Panc1 (cell line): ENCODE measurements at regions not wholly inside any gene's neighbourhood (a gene's known extent, or its start where the extent isn't known, plus 50 kb on each side); places are given as distances from the start of the nearest gene placed in this dataset.

Experiments
- ATAC-seq: fragments of 200-7000 bp; cut with Tn5 transposase; 2 replicates; pipeline ENCODE4 v1.9.1; 2020; ENCODE audit warnings: mild to moderate bottlenecking, moderate library complexity
- BruUV-seq: library from RNA; stranded (reverse); fragments of 400-500 nt; replicated peaks from 2 replicates; lab custom pipeline; 2021; lab: Mats Ljungman, UMichigan
- CTCF ChIA-PET: fragments of 300-600 bp; sonication (Branson Sonifier 250); formaldehyde crosslinking; loops from one replicate; lab custom pipeline; 2022; ENCODE audit warnings: antibody characterized with exemption; lab: Charles Lee
- POLR2A ChIA-PET: fragments of 300-600 bp; sonication (Branson Sonifier 250); formaldehyde crosslinking; loops from one replicate; lab custom pipeline; 2022; ENCODE audit warnings: antibody characterized with exemption; lab: Charles Lee
- DNase-seq: peaks from one replicate; pipeline ENCODE4 v3.0.0-alpha.2; 2010; ENCODE audit warnings: low read depth, low spot score
- H3K27ac ChIP-seq: 2 replicates; pipeline ENCODE4 v1.5.1; 2011; ENCODE audit warnings: mild to moderate bottlenecking, low read length, inconsistent platforms
- H3K27me3 ChIP-seq: fragments of 200-500 bp; sonication (Bioruptor generic); 2 replicates; pipeline ENCODE4 v1.6.0; 2014; ENCODE audit warnings: low read length, inconsistent platforms; ENCODE audit not compliant: control insufficient read depth, insufficient read depth
- H3K36me3 ChIP-seq: fragments of 200-500 bp; sonication (Bioruptor generic); 2 replicates; pipeline ENCODE4 v1.5.1; 2014; ENCODE audit warnings: inconsistent platforms, mild to moderate bottlenecking, low read length, moderate library complexity; ENCODE audit not compliant: control insufficient read depth, insufficient read depth
- H3K4me1 ChIP-seq: 2 replicates; pipeline ENCODE4 v1.5.1; 2011; ENCODE audit warnings: inconsistent platforms, mild to moderate bottlenecking, low read length, moderate library complexity; ENCODE audit not compliant: control insufficient read depth, insufficient read depth
- H3K4me3 ChIP-seq, 2 experiments: 2 replicates each; pipeline ENCODE4 v1.5.1; 2011 to 2012; ENCODE audit warnings: low read depth in 2 of 2, low read length in 2 of 2, mild to moderate bottlenecking in 2 of 2, inconsistent platforms in 1 of 2, moderate library complexity in 1 of 2
- H3K9me3 ChIP-seq: fragments of 200-500 bp; sonication (Bioruptor generic); 2 replicates; pipeline ENCODE4 v1.5.1; 2014; ENCODE audit warnings: low read depth, mild to moderate bottlenecking, inconsistent platforms, low read length, moderate library complexity; ENCODE audit not compliant: control insufficient read depth, insufficient read depth
- POLR2AphosphoS5 ChIP-seq: IDR thresholded peaks from 2 replicates; pipeline ENCODE4 v1.6.1; 2012; ENCODE audit warnings: mild to moderate bottlenecking, low read depth, low read length, moderate library complexity
- SIN3A ChIP-seq: IDR thresholded peaks from 2 replicates; pipeline ENCODE4 v1.6.1; 2012; ENCODE audit warnings: low read depth, mild to moderate bottlenecking, low read length, moderate library complexity, borderline replicate concordance; ENCODE audit not compliant: insufficient read depth
- TCF7L2 ChIP-seq: IDR thresholded peaks from 2 replicates; pipeline ENCODE4 v1.6.1; 2011; ENCODE audit warnings: mild to moderate bottlenecking, low read depth, low read length, inconsistent platforms
- in situ Hi-C: cut with HindIII; loops from 2 replicates; pipeline ENCODE4 v1.10.0; 2016; ENCODE audit warnings: low sequenced_read_pairs, low pct_unique_long_range_greater_than_20kb
- intact Hi-C: fragments of 100-400 bp; cut with micrococcal nuclease; formaldehyde crosslinking; loops from one replicate; pipeline ENCODE4 v1.10.0; 2022; ENCODE audit not compliant: unreplicated experiment
- TF ChIP-seq, protein P1 (sequence below), 2 experiments: IDR thresholded peaks; 2 replicates each; pipeline ENCODE4 v1.6.1; 2011 to 2012; ENCODE audit warnings: low read depth in 2 of 2, control low read depth in 1 of 2, low read length in 1 of 2, mild to moderate bottlenecking in 1 of 2, moderate library complexity in 1 of 2; ENCODE audit not compliant: insufficient read depth in 1 of 2
- TF ChIP-seq, protein P2 (sequence below): fragments of 450-650 bp; IDR thresholded peaks from 2 replicates; pipeline ENCODE4 v1.5.1; 2017; ENCODE audit warnings: mild to moderate bottlenecking

DNA sequence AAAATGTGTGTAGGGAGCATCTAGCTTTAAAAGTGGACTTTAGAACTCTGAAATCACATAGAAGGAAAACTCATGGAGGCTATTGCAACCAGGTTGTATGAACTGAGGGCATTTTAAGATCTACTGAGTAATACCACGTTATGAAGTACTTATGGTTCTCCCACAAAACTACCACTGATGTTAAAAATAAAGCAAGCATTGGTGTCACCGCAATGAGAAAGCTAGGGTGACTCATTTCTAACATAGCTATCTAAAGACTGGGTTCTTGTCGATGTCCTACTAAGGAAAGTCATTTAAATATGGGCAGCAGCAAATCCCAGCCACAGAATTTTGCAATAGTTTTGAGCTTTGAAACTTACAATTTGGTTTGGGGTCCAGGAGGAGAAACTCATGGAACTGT, 584.8 kb downstream of the DIPK2A start:
- ChIA-PET POLR2A (no interaction called here), CTCF (interaction anchor here (0.5 kb wide), 1 partner anchor 670 kb away, joined by 3 read pairs; no protein-coding TSS in a partner anchor)
- no peak overlapping the region for H3K27ac ChIP-seq
- H3K27me3 ChIP-seq = no peaks in the 10 kb centered on the region
- intact Hi-C loops (no loop called here), in situ Hi-C loops (no loop called here)
- no peaks in the 10 kb centered on the region for H3K4me1 ChIP-seq
- TF ChIP-seq SIN3A (no peak), POLR2AphosphoS5 (no peak), TCF7L2 (no peak)
- TF ChIP-seq, protein P1, sequence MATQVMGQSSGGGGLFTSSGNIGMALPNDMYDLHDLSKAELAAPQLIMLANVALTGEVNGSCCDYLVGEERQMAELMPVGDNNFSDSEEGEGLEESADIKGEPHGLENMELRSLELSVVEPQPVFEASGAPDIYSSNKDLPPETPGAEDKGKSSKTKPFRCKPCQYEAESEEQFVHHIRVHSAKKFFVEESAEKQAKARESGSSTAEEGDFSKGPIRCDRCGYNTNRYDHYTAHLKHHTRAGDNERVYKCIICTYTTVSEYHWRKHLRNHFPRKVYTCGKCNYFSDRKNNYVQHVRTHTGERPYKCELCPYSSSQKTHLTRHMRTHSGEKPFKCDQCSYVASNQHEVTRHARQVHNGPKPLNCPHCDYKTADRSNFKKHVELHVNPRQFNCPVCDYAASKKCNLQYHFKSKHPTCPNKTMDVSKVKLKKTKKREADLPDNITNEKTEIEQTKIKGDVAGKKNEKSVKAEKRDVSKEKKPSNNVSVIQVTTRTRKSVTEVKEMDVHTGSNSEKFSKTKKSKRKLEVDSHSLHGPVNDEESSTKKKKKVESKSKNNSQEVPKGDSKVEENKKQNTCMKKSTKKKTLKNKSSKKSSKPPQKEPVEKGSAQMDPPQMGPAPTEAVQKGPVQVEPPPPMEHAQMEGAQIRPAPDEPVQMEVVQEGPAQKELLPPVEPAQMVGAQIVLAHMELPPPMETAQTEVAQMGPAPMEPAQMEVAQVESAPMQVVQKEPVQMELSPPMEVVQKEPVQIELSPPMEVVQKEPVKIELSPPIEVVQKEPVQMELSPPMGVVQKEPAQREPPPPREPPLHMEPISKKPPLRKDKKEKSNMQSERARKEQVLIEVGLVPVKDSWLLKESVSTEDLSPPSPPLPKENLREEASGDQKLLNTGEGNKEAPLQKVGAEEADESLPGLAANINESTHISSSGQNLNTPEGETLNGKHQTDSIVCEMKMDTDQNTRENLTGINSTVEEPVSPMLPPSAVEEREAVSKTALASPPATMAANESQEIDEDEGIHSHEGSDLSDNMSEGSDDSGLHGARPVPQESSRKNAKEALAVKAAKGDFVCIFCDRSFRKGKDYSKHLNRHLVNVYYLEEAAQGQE (IDR thresholded peaks at IDR 0.05; ENCODE audit: insufficient read depth in 1 of 2, low read depth in 2 of 2, low read length in 1 of 2) = no peak
- TF ChIP-seq, protein P2, sequence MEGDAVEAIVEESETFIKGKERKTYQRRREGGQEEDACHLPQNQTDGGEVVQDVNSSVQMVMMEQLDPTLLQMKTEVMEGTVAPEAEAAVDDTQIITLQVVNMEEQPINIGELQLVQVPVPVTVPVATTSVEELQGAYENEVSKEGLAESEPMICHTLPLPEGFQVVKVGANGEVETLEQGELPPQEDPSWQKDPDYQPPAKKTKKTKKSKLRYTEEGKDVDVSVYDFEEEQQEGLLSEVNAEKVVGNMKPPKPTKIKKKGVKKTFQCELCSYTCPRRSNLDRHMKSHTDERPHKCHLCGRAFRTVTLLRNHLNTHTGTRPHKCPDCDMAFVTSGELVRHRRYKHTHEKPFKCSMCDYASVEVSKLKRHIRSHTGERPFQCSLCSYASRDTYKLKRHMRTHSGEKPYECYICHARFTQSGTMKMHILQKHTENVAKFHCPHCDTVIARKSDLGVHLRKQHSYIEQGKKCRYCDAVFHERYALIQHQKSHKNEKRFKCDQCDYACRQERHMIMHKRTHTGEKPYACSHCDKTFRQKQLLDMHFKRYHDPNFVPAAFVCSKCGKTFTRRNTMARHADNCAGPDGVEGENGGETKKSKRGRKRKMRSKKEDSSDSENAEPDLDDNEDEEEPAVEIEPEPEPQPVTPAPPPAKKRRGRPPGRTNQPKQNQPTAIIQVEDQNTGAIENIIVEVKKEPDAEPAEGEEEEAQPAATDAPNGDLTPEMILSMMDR = no peak
- ATAC-seq = no peak
- DNase-seq = no peak
- BruUV-seq = no TSS peak
- H3K9me3 ChIP-seq = no peaks in the 10 kb centered on the region
- H3K4me3 ChIP-seq = no peak overlapping the region
- no peaks in the 10 kb centered on the region for H3K36me3 ChIP-seq

- intact Hi-C loops (no loop called here), in situ Hi-C loops (no loop called here)
- DNase-seq (no peak), ATAC-seq (no peak)
- Histone ChIP-seq H3K9me3 (no peaks in the 10 kb centered on the region), H3K4me1 (no peaks in the 10 kb centered on the region), H3K36me3 (no peaks in the 10 kb centered on the region), H3K27me3 (no peaks in the 10 kb centered on the region), H3K27ac (no peak overlapping the region), H3K4me3 (no peak overlapping the region)
- TF ChIP-seq, protein P2 = no peak
- TF ChIP-seq TCF7L2 = no peak
- TF ChIP-seq, protein P1 (IDR thresholded peaks at IDR 0.05; ENCODE audit: insufficient read depth in 1 of 2, low read depth in 2 of 2, low read length in 1 of 2) = no peak
- POLR2A ChIA-PET = no interaction called here
- CTCF ChIA-PET = no interaction called here
- BruUV-seq = no TSS peak
Observed at GRCh38 chr3:144557515-144557914, 585.9 kb downstream of the DIPK2A start.
